HepG2 (cell line): ENCODE measurements at regions not wholly inside any gene's neighbourhood (a gene's known extent, or its start where the extent isn't known, plus 50 kb on each side); places are given as distances from the start of the nearest gene placed in this dataset.
"Not testable (repeated sequence)": the region's sequence is repeated elsewhere in the genome, so short reads cannot be mapped to it uniquely, and the experiment has no call there.

Experiments used
- ATAC-seq: fragments of 200-7000 bp; cut with Tn5 transposase; 3 replicates; pipeline ENCODE4 v1.9.1; 2020; ENCODE audit warnings: mild to moderate bottlenecking, moderate library complexity
- BruUV-seq: library from RNA; stranded (reverse); fragments of 400-500 nt; replicated peaks from 2 replicates; lab custom pipeline; 2021; lab: Mats Ljungman, UMichigan
- CTCF ChIA-PET: fragments of 300-600 bp; formaldehyde crosslinking; extraction: SDS; loops from one replicate; lab custom pipeline; 2021; ENCODE audit warnings: low total read pairs, inconsistent platforms, low intra/inter-chr PET ratio; lab: Yijun Ruan, JAX
- POLR2A ChIA-PET: fragments of 350-600 bp; sonication (Branson Sonifier 250); formaldehyde crosslinking; loops from one replicate; lab custom pipeline; 2020; ENCODE audit warnings: antibody characterized with exemption, inconsistent platforms; lab: Yijun Ruan, JAX
- DNase-seq: peaks from one replicate; pipeline ENCODE4 v3.0.0-alpha.2; 2015; ENCODE audit warnings: low spot score
- FAIRE-seq: peaks from 3 replicates; lab custom pipeline; 2011; peaks lifted over from hg19 to GRCh38; lab: Jason Lieb, UNC
- H2AFZ ChIP-seq: one replicate; pipeline ENCODE4 v1.6.1; 2011; ENCODE audit warnings: low read length, inconsistent platforms
- H3K27ac ChIP-seq: fragments of 300-600 bp; 3 replicates; pipeline ENCODE4 v1.8.0; 2011; ENCODE audit warnings: mixed run types, mild to moderate bottlenecking, mixed read lengths, low read length, inconsistent platforms; ENCODE audit not compliant: insufficient read depth; ENCODE audit errors: extremely low read length
- H3K27me3 ChIP-seq, 2 experiments: fragments of 200-600 bp in 1 of 2; 2 replicates in 1 of 2; 3 replicates in 1 of 2; pipeline versions ENCODE4 v1.6.0 to v1.8.0; 2011; ENCODE audit warnings: low read length in 2 of 2, mild to moderate bottlenecking in 2 of 2, moderate library complexity in 2 of 2, inconsistent platforms in 1 of 2; ENCODE audit not compliant: insufficient read depth in 2 of 2, control insufficient read depth in 1 of 2
- H3K36me3 ChIP-seq, 2 experiments: fragments of 200-600 bp in 1 of 2; replicated peaks in 1 of 2; 2 replicates in 1 of 2; 3 replicates in 1 of 2; pipeline versions ENCODE4 v1.5.1 to v1.8.0; 2011; ENCODE audit warnings: low read length in 2 of 2, inconsistent platforms in 1 of 2; ENCODE audit not compliant: insufficient read depth in 2 of 2, control insufficient read depth in 1 of 2
- H3K4me1 ChIP-seq: 2 replicates; pipeline ENCODE4 v1.5.1; 2012; ENCODE audit warnings: low read length, inconsistent platforms; ENCODE audit not compliant: insufficient read depth
- H3K4me2 ChIP-seq: 2 replicates; pipeline ENCODE4 v1.6.0; 2011; ENCODE audit warnings: low read depth, low read length, inconsistent platforms
- H3K4me3 ChIP-seq, 3 experiments: fragments of 200-600 bp in 1 of 3; sonication (generic), shearing (Covaris generic) in 1 of 3; replicated peaks in 1 of 3; 2 replicates each; pipeline ENCODE4 v1.5.1; 2011 to 2016; ENCODE audit warnings: low read length in 3 of 3, inconsistent platforms in 2 of 3, low read depth in 2 of 3, mild to moderate bottlenecking in 2 of 3, control low read depth in 1 of 3, mixed read lengths in 1 of 3; ENCODE audit not compliant: insufficient read depth in 1 of 3
- H3K79me2 ChIP-seq: one replicate; pipeline ENCODE4 v1.6.1; 2011; ENCODE audit warnings: low read length, inconsistent platforms; ENCODE audit not compliant: insufficient read depth
- H3K9ac ChIP-seq: 2 replicates; pipeline ENCODE4 v1.6.0; 2011; ENCODE audit warnings: mild to moderate bottlenecking, low read depth, low read length, inconsistent platforms; ENCODE audit not compliant: insufficient read depth
- H3K9me3 ChIP-seq: 2 replicates; pipeline ENCODE4 v1.5.1; 2012; ENCODE audit warnings: mild to moderate bottlenecking, low read length
- H4K20me1 ChIP-seq: 2 replicates; pipeline ENCODE4 v1.6.0; 2011; ENCODE audit warnings: inconsistent platforms, mild to moderate bottlenecking, low read length, moderate library complexity; ENCODE audit not compliant: insufficient read depth
- CBX2 ChIP-seq, 2 experiments: fragments of 200-600 bp in 1 of 2; sonication (generic); formaldehyde crosslinking in 1 of 2; IDR thresholded peaks; 2 replicates each; pipeline versions ENCODE4 v1.7.0 to v1.8.1; 2018 to 2022; ENCODE audit warnings: low read depth in 2 of 2, low read length in 1 of 2, mild to moderate bottlenecking in 1 of 2, missing genetic modification reagents in 1 of 2
- HNF1B ChIP-seq: sonication (generic); formaldehyde crosslinking; IDR thresholded peaks from 2 replicates; pipeline ENCODE4 v1.5.1; 2020; ENCODE audit warnings: mild to moderate bottlenecking, moderate library complexity, missing genetic modification reagents
- MAF1 ChIP-seq: sonication (generic); formaldehyde crosslinking; IDR thresholded peaks from 2 replicates; pipeline ENCODE4 v1.5.0; 2020; ENCODE audit warnings: missing genetic modification reagents, borderline replicate concordance
- ZNF17 ChIP-seq: sonication (generic); formaldehyde crosslinking; IDR thresholded peaks from 2 replicates; pipeline ENCODE4 v1.5.0; 2020; ENCODE audit warnings: mild to moderate bottlenecking, missing genetic modification reagents
- ZNF484 ChIP-seq: sonication (generic); formaldehyde crosslinking; IDR thresholded peaks from 2 replicates; pipeline ENCODE4 v1.5.1; 2020; ENCODE audit warnings: mild to moderate bottlenecking, low read depth, missing genetic modification reagents, borderline replicate concordance
- ZNF563 ChIP-seq: sonication (generic); formaldehyde crosslinking; IDR thresholded peaks from 2 replicates; pipeline ENCODE4 v1.8.0; 2022; ENCODE audit warnings: mild to moderate bottlenecking, moderate library complexity, missing genetic modification reagents
- WGBS: methylation state at CpG from one replicate; pipeline ENCODE4 v1.1.6; 2017; ENCODE audit warnings: low lambda C conversion rate; 5-methylcytosine and 5-hydroxymethylcytosine counted together
- in situ Hi-C: cut with HindIII; loops from 2 replicates; pipeline ENCODE4 v1.10.0; 2017; ENCODE audit warnings: low pct_unique_long_range_greater_than_20kb; ENCODE audit not compliant: extremely low pct_ligation_motif_present
- intact Hi-C: fragments of 100-400 bp; cut with micrococcal nuclease; formaldehyde crosslinking; loops from one replicate; pipeline ENCODE4 v1.10.0; 2022; ENCODE audit not compliant: unreplicated experiment
- TF ChIP-seq, protein P1 (sequence below): sonication (generic); formaldehyde crosslinking; IDR thresholded peaks from 2 replicates; pipeline ENCODE4 v1.5.0; 2020; ENCODE audit warnings: missing genetic modification reagents, mild to moderate bottlenecking, borderline replicate concordance
- TF ChIP-seq, protein P2 (sequence below): sonication (generic); formaldehyde crosslinking; IDR thresholded peaks from 2 replicates; pipeline ENCODE4 v1.9.0; 2021; ENCODE audit warnings: missing genetic modification reagents, borderline replicate concordance

DNA sequence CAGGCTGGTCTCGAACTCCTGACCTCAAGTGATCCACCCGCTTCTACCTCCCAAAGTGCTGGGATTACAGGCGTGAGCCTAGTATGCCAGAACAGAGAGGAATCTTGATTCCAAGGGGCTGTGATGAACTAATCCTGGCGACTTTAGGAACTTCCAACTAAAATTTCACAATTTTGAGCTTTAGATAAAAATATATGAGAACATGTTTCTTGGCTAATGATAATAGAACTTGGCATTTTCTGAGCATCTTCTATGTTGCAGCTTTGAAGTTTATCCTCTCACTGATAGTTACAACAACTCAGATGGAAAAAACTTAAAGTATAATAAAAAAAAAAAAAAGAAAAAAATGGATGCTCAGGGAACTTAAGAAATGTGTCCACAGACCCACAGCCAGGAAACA lies 69.8 kb upstream of the WSCD1 start:
- peaks cover 0 to 10% of the 10 kb centered on the region in 2 experiments; a peak in 2 of 5 replicates for H3K27me3 ChIP-seq
- CTCF ChIA-PET = no interaction called here
- DNase-seq (no peak), ATAC-seq (no peak)
- in situ Hi-C loops = no loop called here
- H3K9ac ChIP-seq = no peak overlapping the region
- H3K4me2 ChIP-seq = no peak overlapping the region
- H3K36me3 ChIP-seq = no peaks in the 10 kb centered on the region
- TF ChIP-seq HNF1B (CRISPR knock-in tag) (no peak), ZNF484 (no peak), MAF1 (CRISPR knock-in tag) (no peak), ZNF563 (CRISPR knock-in tag) (no peak), ZNF17 (CRISPR knock-in tag) (no peak), CBX2 (IDR thresholded peaks at IDR 0.05; ENCODE audit: low read depth, low read length) (no peak), CBX2 (CRISPR knock-in tag; IDR thresholded peaks at IDR 0.05; ENCODE audit: low read depth) (no peak)
- TF ChIP-seq, protein P1, sequence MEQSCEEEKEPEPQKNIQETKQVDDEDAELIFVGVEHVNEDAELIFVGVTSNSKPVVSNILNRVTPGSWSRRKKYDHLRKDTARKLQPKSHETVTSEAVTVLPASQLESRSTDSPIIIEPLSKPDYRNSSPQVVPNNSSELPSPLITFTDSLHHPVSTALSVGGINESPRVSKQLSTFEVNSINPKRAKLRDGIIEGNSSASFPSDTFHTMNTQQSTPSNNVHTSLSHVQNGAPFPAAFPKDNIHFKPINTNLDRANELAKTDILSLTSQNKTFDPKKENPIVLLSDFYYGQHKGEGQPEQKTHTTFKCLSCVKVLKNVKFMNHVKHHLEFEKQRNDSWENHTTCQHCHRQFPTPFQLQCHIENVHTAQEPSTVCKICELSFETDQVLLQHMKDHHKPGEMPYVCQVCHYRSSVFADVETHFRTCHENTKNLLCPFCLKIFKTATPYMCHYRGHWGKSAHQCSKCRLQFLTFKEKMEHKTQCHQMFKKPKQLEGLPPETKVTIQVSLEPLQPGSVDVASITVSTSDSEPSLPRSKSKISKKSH = no peak
- TF ChIP-seq, protein P2, sequence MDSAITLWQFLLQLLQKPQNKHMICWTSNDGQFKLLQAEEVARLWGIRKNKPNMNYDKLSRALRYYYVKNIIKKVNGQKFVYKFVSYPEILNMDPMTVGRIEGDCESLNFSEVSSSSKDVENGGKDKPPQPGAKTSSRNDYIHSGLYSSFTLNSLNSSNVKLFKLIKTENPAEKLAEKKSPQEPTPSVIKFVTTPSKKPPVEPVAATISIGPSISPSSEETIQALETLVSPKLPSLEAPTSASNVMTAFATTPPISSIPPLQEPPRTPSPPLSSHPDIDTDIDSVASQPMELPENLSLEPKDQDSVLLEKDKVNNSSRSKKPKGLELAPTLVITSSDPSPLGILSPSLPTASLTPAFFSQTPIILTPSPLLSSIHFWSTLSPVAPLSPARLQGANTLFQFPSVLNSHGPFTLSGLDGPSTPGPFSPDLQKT (CRISPR knock-in tag) = no peak
- TF ChIP-seq, all 625 proteins: peak for 0
- WGBS = 19% methylated on average over 4 of the region's 4 CpGs
- Histone ChIP-seq H3K27ac (no peak overlapping the region), H4K20me1 (no peaks in the 10 kb centered on the region), H3K79me2 (no peaks in the 10 kb centered on the region), H3K4me1 (no peaks in the 10 kb centered on the region), H3K4me3 (no peak overlapping the region), H3K9me3 (no peaks in the 10 kb centered on the region), H2AFZ (no peak overlapping the region)
- no peak for FAIRE-seq
- intact Hi-C loops = no loop called here
- BruUV-seq = no TSS peak
- POLR2A ChIA-PET = no interaction called here

GRCh38 chr17:6003221-6003620 lies 67.0 kb upstream of the WSCD1 start:
- intact Hi-C loops, H3K4me2 ChIP-seq, CTCF ChIA-PET, H3K4me3 ChIP-seq, H4K20me1 ChIP-seq, POLR2A ChIA-PET, H3K79me2 ChIP-seq, H2AFZ ChIP-seq, BruUV-seq, ATAC-seq, H3K9ac ChIP-seq, in situ Hi-C loops, DNase-seq, H3K36me3 ChIP-seq, H3K9me3 ChIP-seq, H3K4me1 ChIP-seq, H3K27ac ChIP-seq, FAIRE-seq: not testable (repeated sequence)
- H3K27me3 ChIP-seq = peaks cover 0 to 10% of the 10 kb centered on the region in 2 experiments; a peak in 2 of 5 replicates
- WGBS = 40% methylated on average over 6 of the region's 6 CpGs
